Ovary (tissue), 7 donors: ENCODE measurements at regions not wholly inside any gene's neighbourhood (a gene's known extent, or its start where the extent isn't known, plus 50 kb on each side); places are given as distances from the start of the nearest gene placed in this dataset.

Experiments
- DNase-seq, 5 donors: peaks; one replicate each; pipeline ENCODE4 v3.0.0-alpha.2; 2019 to 2020
- H3K27ac ChIP-seq, 2 donors: fragments of 200-600 bp; one replicate each; pipeline versions ENCODE4 v1.5.1 to v1.8.0; 2019 to 2022
- H3K27me3 ChIP-seq: fragments of 200-600 bp; one replicate; pipeline ENCODE4 v1.8.0; 2022
- H3K36me3 ChIP-seq: fragments of 200-600 bp; sonication (generic); one replicate; pipeline ENCODE4 v1.5.1; 2019
- H3K4me1 ChIP-seq: one replicate; pipeline ENCODE4 v1.8.1; 2013; ENCODE audit warnings: mild to moderate bottlenecking, moderate library complexity; ENCODE audit not compliant: insufficient read depth
- H3K4me3 ChIP-seq: fragments of 200-600 bp; sonication (generic); one replicate; pipeline ENCODE4 v1.5.1; 2017
- H3K9me3 ChIP-seq, 2 donors: fragments of 200-600 bp in 1 of 2; sonication (generic) in 1 of 2; one replicate each; pipeline versions ENCODE4 v1.5.1 to v1.8.1; 2013 to 2019; ENCODE audit warnings: mild to moderate bottlenecking in 1 of 2, moderate library complexity in 1 of 2
- EP300 ChIP-seq: sonication (generic); formaldehyde crosslinking; IDR thresholded peaks from one replicate; pipeline ENCODE4 v1.6.1; 2017; ENCODE audit warnings: antibody characterized with exemption
- POLR2A ChIP-seq: fragments of 450-650 bp; IDR thresholded peaks from one replicate; pipeline ENCODE4 v1.6.1; 2017; ENCODE audit warnings: antibody characterized with exemption, mild to moderate bottlenecking, moderate library complexity
- WGBS, 3 donors: extraction: QIAGEN DNeasy Blood & Tissue Kit in 1 of 3; methylation state at CpG; one replicate each; pipeline versions ENCODE4 v1.1.5 to v1.1.7; 2013 to 2017; 5-methylcytosine and 5-hydroxymethylcytosine counted together
- intact Hi-C, 4 donors: fragments of 100-400 bp; cut with DNase I; formaldehyde crosslinking; loops; one replicate each; pipeline versions ENCODE4 v1.11.0 to v1.15.1; 2022 to 2023
- TF ChIP-seq, protein P1 (sequence below), 3 donors: fragments of 450-650 bp in 2 of 3; fragments of 200-600 bp in 1 of 3; IDR thresholded peaks; one replicate each; pipeline versions ENCODE4 v1.5.1 to v1.8.0; 2016 to 2022; ENCODE audit warnings: antibody characterized with exemption in 3 of 3, mild to moderate bottlenecking in 1 of 3
- donor health status: DM: no; HTN: no; CAD: no; lungs with moderate emphysema.
- donor health status: DM: no; HTN: no; CAD: no.
- donor health status: Bipolar disorder and iron deficiency.
- donor health status: DM: no; HTN: no; CAD: no.
- donor health status: DM: yes; HTN: yes; CAD: no.

DNA sequence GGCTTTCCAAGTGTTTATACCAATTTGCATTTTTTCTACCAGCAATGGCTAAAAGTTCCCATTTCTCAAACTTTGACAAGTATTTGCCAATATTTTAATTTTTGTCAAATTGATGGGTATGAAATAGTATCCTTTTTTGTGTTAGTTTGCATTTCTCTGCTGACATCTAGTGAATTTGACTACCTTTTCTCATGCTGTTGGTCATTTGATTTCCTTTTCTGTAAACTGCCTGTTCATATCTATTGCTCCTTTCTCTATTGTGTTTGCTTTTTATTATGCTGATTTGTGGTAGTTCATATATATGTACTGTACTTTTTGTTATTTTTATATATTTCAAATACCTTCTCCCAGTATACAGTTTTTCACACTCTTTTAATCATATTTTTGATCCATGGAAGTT is 149.4 kb downstream of the PMAIP1 start:
- no peaks in the 10 kb centered on the region for H3K36me3 ChIP-seq
- H3K9me3 ChIP-seq: no peaks in the 10 kb centered on the region
- no peak overlapping the region for H3K4me3 ChIP-seq
- no peak for DNase-seq
- H3K27ac ChIP-seq: no peak overlapping the region
- intact Hi-C loops: no loop called here
- no peaks in the 10 kb centered on the region for H3K4me1 ChIP-seq
- no peaks in the 10 kb centered on the region for H3K27me3 ChIP-seq
- TF ChIP-seq, protein P1, sequence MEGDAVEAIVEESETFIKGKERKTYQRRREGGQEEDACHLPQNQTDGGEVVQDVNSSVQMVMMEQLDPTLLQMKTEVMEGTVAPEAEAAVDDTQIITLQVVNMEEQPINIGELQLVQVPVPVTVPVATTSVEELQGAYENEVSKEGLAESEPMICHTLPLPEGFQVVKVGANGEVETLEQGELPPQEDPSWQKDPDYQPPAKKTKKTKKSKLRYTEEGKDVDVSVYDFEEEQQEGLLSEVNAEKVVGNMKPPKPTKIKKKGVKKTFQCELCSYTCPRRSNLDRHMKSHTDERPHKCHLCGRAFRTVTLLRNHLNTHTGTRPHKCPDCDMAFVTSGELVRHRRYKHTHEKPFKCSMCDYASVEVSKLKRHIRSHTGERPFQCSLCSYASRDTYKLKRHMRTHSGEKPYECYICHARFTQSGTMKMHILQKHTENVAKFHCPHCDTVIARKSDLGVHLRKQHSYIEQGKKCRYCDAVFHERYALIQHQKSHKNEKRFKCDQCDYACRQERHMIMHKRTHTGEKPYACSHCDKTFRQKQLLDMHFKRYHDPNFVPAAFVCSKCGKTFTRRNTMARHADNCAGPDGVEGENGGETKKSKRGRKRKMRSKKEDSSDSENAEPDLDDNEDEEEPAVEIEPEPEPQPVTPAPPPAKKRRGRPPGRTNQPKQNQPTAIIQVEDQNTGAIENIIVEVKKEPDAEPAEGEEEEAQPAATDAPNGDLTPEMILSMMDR (IDR thresholded peaks at IDR 0.05): no peak
- TF ChIP-seq EP300: no peak
- TF ChIP-seq POLR2A: no peak

DNA sequence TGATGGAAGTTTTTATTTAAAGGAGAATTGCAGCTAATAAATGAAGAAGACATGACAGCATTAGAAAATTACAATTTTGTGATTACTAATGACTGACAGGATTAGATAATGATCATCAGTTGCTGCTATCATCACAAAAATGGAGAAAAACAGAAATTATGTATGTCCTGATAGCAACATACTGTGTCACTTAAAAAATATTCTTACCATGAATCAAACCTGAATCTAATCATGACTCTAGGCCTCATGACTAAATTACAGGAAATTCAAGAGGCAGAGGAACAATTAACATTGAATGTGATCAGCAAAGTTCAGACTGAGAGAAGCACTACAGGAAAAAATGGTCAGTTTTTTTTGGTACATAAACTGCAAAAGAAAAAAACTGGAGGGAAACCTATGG is 147.8 kb downstream of the PMAIP1 start:
- Histone ChIP-seq H3K4me3 (no peak overlapping the region), H3K4me1 (no peaks in the 10 kb centered on the region), H3K27ac (no peak overlapping the region), H3K9me3 (no peaks in the 10 kb centered on the region), H3K27me3 (no peaks in the 10 kb centered on the region), H3K36me3 (no peaks in the 10 kb centered on the region)
- DNase-seq: no peak
- intact Hi-C loops: no loop called here
- TF ChIP-seq EP300 (no peak), POLR2A (no peak)
- TF ChIP-seq, protein P1 (IDR thresholded peaks at IDR 0.05): no peak

DNA sequence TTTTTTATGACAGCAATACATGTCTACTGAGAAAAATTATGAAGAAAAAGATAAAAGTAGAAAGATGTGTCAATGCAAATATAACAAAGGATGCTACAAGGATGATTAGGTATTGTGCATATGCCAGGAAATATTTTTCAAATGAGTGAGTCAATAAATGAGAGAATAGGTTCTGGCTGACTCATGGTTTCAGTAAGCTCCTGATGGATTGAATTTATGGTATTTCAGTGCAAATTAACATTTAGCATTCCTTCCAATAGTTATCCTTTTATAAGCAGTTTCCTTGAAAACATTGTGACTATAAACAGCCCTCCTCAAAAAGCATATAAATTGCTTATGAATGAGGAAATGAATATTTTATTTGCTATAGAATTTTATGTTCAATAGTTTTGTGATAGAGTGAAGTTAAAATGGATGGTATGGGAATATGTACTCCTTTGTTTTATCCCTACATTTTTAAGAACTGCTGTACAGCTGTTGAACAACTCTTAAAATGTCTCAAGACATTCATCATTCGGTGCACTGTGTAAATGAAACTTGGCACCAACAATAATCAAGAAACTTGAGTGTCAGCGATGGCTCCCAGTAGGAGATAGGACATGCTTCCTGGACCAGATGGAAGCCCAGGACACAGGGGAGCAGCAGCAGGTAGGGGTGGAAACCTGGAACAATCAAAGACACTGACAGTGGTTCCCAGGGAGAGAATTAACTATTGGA is 144.7 kb downstream of the PMAIP1 start:
- Histone ChIP-seq H3K9me3 (no peaks in the 10 kb centered on the region), H3K27ac (no peak overlapping the region), H3K4me1 (no peaks in the 10 kb centered on the region), H3K27me3 (no peaks in the 10 kb centered on the region), H3K36me3 (no peaks in the 10 kb centered on the region), H3K4me3 (no peak overlapping the region)
- intact Hi-C loops: no loop called here
- WGBS, 3 donors: 71 to 76% (median 73%) methylated on average over 2 of the region's 2 CpGs
- DNase-seq: no peak
- no peak for TF ChIP-seq EP300
- TF ChIP-seq, protein P1 (IDR thresholded peaks at IDR 0.05): no peak
- TF ChIP-seq POLR2A: no peak

DNA sequence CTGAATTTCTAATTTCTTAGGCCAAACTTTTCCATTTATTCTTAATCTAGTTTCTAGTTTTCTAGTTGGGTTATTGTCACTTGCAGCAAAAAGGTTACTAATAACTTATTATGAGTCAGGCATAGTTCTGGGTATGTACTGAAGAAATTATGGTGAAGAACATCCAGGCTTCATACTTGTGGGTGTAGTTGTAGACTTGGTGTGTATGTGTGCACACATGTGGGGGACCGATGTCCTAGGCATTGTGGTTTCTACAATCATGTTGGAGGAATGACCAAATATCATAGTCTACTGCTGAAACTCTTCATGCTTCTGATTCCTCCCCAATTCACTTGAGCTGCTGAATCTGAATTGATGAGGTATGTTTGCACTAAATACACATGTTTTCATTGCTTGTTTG is 141.2 kb downstream of the PMAIP1 start:
- no peaks in the 10 kb centered on the region for H3K36me3 ChIP-seq
- TF ChIP-seq EP300 (no peak), POLR2A (no peak)
- TF ChIP-seq, protein P1 (IDR thresholded peaks at IDR 0.05): no peak
- no peaks in the 10 kb centered on the region for H3K9me3 ChIP-seq
- H3K4me3 ChIP-seq: no peak overlapping the region
- H3K27me3 ChIP-seq: no peaks in the 10 kb centered on the region
- WGBS, 3 donors: 88 to 96% (median 94%) methylated on average over 1 of the region's 1 CpG
- no peak for DNase-seq
- intact Hi-C loops: no loop called here
- H3K4me1 ChIP-seq: no peaks in the 10 kb centered on the region
- no peak overlapping the region for H3K27ac ChIP-seq
